ENCODE measurements at regions not wholly inside any gene's neighbourhood (a gene's known extent, or its start where the extent isn't known, plus 50 kb on each side); places are given as distances from the start of the nearest gene placed in this dataset.
"Not testable (repeated sequence)": the region's sequence is repeated elsewhere in the genome, so short reads cannot be mapped to it uniquely, and the experiment has no call there.

DNA sequence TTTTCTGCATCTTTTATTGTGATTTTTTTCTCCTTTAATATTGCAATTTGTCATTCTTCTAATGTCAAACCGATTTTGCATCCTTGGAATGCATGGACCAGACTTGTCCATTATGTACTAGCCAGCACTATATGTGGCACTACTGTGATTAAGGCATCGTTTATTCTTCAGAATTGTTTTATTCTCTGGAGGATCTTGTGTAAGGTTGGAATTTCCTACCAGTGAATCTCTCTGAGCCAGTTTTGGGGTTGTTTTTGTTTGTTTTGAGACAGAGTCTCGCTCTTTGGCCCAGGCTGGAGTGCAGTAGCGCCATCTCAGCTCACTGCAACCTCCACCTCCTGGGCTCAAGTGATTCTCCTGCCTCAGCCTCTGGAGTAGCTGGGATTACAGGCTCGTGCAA lies 58.5 kb downstream of the IGLL5 start:
- no peak for DNase-seq

DNA sequence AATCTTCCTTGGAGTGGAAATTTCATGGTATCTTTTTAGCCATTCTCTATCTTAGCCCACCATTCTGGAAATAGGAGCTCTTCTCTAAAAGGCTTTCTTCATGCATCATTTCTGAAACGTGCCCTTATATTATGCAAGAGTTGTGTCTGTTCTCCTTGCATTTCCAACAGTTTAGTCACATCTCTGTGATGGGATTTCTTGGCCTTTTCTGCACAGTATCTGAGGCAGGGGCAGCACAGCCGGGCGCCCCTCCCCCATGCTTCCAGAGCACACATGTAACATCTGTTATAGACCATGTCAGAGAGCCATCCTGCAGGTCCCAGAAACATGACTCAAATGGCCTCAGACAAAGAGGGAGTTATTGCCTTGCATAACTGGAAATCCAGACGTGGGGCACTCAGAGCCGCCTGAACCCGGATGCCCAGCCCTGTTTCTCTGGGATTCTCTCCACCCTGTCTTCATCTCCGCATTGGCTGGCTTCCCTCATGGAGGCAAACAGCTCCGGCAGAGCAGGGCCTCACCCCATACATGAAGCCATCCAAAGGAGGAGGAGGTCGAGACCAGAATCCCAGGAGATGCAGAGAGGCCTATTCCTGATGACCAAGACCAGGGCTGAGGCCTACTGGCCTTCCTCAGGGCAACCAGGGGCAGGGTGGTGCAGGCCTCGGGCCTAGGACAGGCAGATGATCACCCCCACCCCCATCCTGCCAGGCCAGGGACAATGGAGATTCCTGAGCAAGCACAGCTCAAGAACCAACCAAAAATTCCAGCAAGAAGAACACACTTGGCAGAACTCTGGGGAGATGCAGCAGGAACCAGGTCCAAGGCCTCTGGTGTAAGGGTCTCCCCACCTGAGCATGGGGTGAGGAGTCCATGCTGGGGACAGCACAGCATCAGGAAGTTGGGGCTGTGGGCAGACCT lies 61.3 kb downstream of the IGLL5 start:
- DNase-seq: no peak

DNA sequence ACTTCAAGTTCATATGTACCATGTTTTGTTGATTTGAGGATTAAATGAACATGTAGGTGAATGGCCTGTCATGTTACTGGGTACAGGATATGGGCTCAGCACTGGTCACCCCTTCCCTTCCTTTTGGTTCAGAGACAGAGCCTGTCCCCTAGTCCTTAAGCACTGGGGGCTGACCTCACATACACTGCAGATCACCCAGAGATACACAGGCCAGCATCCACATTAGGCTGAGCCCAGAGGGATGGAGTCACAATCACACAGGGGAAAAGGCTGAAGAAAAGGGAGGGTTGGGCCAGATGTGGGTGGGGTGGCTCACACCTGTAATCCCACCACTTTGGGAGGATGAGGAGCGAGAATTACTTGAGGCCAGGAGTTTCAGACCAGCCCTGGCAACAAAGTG lies 62.3 kb downstream of the IGLL5 start:
- DNase-seq: no peak

DNA sequence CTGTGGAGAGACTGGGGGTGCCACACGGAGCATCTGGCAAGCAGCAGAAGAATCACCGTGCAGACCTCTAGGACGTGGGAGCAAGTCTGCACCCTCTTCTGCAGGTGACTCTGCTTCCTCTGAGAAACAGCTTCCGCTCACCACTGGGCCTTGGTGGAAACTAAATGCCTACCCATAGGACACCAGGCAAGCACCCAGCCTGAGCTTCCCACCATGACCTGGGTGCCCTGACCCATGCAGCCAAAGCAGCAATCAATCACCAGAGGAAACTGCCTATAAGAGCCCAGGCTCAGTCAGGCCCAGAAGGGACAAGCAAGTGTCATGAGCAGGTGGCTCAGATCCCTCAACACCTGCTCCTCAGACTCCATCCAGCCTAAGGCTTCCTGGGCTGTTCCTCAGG lies 63.4 kb downstream of the IGLL5 start:
- DNase-seq: no peak

DNA sequence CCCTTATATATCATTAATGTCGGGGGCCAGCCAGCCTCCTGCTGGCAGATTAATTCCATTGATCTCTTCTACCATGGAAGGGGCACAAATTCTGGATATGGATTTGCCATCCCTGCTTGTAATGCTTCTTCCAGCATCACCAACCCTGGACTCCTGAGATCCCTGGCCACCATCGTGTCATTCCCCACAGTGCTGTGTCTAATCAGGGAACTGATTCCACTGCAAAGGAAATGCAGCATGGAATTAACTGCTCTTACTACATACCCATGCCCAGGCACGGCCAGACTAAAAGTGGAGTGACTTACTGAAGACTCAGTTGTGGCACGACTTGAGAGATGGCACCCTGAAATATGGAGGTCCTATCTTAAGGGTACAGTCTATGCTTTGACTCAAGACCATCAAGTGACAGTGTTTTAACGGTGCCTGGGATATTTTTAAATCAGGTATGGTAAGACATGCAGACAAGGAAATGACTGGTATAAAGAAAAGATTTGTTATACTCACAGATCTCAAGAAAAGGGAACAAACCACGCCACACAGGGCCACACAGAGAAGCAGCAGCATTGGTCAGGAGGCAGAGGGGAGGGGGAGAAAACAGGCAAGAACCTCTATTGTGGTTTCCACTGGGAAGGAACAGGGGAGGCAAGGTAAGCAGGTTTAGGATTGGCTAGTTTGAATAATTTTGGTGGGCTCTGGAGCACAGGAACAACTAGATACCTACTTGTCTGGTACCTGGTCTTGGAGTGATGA lies 65.1 kb downstream of the IGLL5 start:
- no peak for DNase-seq

DNA sequence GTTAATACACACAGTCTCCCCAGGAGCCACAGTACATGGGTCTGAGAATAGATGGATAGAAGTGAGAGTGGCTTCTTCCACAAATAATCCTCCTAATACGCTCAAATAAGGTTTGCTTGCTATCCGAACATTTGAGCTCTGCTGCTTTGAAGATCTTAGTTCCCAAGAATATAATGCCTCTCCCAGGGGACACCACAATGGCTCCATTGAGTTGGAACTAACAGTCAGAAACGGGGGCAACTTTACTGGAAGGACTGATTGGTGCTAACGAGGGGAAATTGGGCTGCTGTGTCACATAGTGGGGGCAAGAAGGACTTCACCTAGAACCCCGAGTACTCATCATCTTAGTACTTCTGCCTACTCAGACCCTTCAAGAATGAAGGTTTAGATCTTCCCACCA lies 66.2 kb downstream of the IGLL5 start:
- no peak for DNase-seq

DNA sequence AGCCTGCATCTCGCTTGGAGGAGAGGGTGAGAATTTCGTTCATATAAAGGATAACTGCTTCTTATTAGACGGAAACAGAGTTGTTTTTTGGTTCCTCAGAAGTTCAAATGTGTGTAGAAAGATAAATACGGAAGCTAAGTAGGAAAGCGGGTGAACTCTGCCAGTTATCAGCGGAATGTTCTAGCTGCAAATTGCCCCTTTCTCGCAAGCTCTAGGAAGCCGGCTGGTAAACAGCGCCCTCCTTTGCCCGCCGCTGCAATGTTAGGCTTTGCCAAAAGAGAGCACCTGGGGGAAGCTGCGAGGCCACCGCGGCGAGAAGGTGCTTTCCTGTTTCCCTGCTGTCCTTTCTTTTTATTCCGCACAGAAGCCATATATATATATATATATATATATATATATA lies 67.0 kb downstream of the IGLL5 start:
- DNase-seq: no peak

DNA sequence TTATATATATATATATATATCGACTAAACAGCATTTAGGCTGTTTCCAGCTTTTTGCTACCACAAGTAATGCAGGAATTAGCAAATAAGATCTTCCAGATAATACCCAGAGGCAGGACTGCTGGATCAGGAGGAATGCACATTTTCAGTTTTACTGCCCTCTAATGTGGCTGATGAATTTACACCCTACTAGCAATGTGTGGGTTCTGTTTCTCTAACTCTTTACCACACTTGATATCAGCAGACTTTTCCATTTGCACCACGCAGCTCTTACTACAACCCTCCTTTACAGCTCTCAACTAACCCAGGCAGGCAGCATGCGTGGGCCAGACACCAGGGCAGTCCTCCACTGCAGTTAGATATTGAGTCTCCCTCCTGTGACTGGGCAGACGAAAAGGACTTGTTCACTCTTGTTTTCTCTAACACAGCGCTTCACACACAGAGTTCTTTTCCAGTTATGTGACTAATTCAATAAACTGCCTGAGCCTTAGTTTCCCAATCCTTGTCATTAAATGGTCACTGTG lies 67.7 kb downstream of the IGLL5 start:
- no peak for DNase-seq

DNA sequence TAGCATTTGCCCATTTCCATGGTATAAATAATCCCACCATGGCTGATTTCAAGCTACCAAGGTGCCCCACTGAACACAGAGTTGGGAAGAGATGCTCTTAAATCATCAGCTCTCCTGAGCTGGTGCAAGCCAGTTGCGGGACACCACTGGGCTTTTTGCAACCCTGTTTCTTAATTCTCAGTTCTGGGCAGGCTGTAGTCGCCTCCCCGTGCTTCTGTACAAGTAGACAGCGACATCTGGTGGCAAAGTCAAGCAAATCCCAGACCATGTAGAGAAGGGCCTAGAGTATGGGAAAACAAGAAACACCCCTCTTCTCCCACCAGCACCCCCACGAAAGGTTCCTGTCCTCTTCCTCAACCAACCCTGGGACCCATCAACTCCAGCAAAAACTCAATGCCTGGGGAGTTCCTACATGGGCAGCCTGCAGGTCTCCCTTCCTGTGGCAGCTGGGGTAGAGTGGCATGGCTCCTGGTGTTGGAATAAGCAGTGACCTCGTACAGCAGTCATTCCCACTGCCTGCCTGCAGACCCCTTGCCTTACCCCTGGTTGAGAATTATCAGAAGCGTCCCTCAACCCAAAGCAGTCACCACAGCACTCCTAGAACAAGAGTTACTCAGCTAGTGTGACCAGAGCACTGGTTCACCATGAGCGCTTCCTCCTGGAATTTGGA lies 68.4 kb downstream of the IGLL5 start:
- peak; percentile 40 for DNase-seq

DNA sequence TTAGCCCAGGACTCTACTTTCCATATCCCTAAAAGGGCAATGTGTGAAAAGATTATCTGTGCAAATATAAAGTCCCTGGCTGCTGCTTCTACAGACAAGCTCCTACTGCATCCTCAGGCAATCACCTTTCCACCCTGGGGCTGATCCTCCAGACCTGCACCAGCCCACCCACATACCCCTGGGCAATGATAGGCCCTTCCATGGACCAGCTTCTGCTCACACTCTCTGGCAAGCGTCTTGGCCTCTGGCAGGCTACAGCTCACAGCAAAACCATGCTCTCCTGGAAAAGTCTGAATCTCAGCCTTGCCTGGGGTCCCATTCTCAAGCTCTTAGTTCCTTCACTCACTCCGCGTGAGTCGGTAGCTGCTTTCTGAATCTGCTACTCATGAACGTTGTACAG lies 69.5 kb downstream of the IGLL5 start:
- DNase-seq: no peak

DNA sequence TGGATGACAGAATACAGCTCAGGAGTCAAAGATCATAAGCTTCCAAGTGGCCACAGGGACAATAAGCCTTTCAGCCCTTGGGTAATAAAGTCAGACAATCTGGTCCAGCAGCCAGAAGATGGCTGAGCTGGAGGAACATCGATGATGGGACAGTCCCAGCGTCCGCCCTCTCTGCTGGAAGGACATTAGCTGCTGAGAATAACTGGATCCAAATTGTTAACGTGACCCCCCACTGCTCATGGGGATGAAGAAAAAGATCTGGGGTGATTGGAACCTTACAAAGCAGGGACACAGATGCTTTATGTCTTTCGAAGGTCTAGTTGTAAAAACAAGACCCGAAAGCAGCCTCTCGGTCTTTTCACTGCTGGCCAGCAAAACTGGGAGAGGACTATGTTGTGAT lies 71.0 kb downstream of the IGLL5 start:
- no peak for DNase-seq

DNA sequence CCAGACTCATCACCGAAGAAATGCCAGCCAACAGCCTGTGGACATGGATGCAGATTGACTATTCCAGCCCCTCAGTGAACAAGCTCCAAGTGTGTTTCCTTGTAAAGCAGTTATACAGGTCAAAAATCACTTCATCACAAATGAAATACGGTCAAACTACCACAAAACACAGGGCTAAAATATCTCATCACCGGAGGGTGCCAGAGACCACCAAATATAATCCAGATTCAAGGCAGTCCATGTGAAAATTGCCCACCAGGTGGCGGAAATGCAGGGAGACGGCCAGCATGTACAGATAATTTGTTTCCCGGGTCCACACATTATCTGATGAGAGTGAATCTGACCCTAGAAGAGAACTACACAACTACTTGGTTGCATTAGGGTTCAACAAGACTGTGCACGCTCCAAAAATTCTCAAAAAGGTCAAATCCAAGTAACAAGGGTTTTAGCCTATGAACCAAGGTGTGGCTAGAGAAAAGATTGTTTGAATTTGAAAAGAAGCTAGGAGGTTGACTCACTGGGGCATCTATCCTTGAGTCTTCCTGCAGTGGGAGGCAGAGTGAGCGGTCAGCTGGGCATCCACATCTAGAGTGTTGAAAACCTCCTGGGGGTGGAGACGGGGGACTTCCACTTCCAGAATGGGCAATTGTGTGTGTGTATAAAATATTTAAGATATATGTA lies 71.7 kb downstream of the IGLL5 start:
- DNase-seq: peak; percentile 75

DNA sequence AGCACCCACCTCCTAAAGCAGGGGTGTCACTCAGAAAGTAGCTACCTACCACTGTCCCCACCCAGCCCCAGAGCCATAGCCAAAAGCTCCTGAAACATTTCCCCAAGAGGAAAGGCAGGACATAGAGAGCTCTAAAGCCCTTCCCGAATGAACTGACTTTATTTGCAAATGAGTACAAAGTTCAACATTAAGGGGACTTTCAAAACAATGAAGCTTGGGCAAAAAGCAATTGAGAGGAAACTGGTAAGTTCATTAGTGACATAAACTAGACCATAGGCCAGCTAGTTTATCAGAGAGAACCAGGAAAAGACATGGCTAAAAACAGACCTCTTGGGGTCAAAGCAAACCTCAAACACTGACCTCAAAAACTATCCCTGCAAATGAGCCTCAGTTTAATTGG lies 72.7 kb downstream of the IGLL5 start:
- DNase-seq: no peak

DNA sequence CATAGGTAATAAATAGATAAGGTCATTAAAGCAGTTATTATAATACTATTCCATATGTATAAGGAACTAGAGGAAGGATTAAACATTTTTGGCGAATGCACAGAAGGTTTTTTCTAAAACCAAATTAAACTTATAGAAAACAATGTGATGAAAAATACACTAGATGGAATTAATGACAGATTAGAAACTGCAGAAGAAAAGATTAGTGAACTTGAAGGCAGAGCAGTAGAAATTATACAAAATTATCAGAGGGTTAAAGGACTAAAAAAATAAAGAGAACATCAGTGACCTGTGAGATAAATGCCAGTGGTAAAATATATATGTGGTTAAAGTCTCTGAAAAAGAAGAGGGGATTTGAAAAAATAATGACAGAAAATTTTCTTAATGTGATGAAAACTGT lies 74.0 kb downstream of the IGLL5 start:
- DNase-seq: no peak

DNA sequence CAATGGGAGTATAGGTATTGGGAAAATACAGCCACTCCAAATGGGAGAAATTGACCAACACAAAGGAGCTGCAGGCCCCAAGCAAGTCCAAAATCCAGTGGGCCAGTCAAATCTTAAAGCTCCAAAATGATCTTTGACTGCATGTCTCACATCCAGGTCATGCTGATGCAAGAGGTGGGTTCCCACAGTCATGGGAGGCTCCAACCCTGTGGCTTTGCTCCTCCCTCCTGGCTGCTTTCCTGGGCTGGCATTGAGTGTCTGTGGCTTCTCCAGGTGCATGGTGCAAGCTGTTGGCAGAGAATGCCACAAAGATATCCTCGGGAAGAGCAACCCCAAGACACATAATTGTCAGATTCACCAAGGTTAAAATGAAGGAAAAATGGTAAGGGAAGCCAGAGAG lies 80.8 kb downstream of the IGLL5 start:
- peak; percentile 0 for DNase-seq

DNA sequence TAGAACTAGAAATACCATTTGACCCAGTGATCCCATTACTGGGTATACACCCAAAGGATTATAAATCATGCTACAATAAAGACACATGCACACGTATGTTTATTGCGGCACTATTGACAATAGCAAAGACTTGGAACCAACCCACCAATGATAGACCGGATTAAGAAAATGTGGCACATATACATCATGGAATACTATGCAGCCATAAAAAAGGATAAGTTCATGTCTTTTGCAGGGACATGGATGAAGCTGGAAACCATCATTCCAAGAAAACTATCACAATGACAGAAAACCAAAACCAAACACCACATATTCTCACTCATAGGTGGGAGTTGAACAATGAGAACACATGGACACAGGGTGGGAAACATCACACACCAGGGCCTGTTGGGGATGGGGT lies 85.0 kb downstream of the IGLL5 start:
- DNase-seq: not testable (repeated sequence)

DNA sequence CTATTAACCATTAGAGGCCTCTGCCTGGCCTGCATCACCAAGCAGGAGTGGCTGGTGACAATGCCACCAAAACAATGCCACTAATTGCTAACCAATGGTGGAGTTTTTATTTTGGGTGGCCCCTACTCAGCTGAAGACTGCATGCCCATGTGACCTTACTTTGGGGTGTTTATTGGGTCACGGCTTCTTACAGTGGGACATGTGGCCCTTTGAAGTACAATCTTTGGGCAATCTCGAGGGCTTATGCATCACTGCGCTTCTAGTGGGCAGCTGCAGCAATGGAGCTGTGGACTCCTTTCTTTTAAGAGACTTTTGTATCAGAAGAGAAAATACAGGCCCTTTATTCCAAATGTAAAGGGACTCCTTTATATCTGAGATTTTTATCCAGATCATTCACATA lies 85.7 kb downstream of the IGLL5 start:
- DNase-seq: no peak

DNA sequence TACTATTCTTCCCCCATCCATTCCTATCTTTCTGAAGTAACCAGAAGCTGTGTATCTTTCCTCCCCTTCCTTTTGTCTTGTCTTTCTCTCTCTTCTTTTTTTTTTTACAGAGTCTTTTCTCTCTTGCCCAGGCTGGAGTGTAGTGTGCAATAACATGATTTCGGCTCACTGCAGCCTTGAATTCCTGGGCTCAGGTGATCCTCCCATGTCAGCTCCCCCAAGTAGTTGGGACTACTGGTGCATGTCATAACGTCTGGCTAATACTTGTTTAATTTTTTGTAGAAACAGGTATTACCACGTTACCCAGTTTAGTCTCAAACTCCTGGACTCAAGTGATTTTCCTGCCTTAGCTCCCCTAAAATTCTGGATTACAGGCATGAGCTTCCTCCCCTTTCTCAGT lies 86.5 kb downstream of the IGLL5 start:
- no peak for DNase-seq

DNA sequence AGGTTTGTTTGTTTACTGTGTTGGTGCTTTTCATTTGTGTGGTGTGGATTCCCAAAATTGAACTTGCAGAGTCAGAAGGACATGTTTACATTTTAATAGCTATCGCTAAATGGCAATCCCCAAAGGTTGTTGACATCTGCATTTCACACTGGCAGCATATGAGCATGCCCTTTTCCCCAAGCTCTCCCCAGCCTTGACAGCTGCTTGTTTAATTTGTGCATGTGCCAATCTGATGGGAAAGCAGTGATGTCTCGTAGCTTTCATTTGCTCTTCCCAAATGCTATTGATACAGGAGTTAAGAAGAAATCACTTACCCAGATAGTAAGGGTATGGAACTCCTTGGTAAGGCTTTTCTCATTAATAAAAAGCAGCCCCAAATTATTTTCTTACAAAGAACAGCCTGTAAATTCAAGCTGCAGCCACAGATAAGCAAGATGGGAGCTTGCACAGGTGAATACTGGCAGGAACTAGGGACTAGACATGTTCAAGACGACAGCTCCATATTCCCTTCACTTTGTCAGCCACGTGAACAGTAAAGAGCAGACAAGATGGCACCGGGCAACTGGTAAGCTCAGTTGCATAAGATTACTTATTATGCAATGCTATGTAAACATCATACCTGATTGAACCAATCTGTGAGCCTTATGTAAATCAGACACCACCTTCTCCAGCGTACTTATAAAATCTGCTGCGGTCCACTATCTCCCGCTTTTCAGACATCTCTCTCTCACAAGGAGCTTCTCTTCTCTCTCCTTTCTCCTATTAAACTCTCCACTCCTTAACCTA lies 87.4 kb downstream of the IGLL5 start:
- DNase-seq: peak; percentile 49

DNA sequence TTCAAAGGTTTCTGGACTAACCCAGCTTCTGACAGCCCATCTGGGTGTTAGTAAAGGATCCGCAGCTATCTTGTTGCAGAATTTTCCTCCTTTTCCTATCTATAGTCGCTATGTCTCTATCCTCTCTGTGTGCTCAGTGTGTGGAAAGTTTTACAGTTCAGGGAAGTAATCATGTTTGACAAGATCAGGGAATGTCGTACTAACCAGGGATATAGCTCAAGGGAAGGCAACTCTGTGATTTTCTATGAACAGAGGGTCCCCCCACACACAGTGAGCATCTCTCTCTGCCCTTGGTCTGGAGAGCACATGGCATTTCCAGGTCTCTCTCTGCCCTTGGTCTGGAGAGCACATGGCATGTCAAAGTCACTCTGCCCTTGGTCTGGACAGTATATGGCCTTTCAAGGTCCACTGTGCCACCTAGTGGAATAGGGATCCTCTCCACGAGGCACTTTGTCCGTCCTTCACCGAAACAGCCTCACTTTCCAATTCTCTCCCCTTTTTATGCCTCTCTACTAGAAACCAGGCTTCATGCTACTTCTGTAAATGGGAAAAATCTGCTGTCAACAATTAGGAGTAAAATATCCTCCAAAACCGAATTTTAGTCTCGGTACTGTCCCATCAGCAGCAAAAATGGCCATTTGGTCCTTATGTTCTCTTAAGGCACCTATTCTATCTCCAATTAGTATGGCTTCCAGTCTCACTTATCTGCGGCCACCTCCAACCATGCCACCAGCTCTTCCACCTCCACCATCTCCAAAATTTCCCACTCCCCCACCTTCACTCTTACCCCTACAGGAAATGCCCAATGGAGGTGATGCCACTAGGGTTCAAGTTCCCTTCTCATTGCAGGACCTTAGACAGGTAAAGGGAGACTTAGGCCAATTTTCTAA lies 88.7 kb downstream of the IGLL5 start:
- DNase-seq: no peak

All from NCI-H1105 (cell line).